ENCODE measurements at regions not wholly inside any gene's neighbourhood (a gene's known extent, or its start where the extent isn't known, plus 50 kb on each side); places are given as distances from the start of the nearest gene placed in this dataset.

GRCh38 chr5:163033656-163034055 lies 403.7 kb upstream of the CCNG1 start:
- H3K4me3 ChIP-seq, result no peak overlapping the region
- intact Hi-C loops (cut with DNase I), result no loop called here
- no peaks in the 10 kb centered on the region for H3K36me3 ChIP-seq
- H3K9me3 ChIP-seq, result no peaks in the 10 kb centered on the region
- no peaks in the 10 kb centered on the region for H3K4me1 ChIP-seq (ENCODE audit: insufficient read depth)
- TF ChIP-seq, protein P1, sequence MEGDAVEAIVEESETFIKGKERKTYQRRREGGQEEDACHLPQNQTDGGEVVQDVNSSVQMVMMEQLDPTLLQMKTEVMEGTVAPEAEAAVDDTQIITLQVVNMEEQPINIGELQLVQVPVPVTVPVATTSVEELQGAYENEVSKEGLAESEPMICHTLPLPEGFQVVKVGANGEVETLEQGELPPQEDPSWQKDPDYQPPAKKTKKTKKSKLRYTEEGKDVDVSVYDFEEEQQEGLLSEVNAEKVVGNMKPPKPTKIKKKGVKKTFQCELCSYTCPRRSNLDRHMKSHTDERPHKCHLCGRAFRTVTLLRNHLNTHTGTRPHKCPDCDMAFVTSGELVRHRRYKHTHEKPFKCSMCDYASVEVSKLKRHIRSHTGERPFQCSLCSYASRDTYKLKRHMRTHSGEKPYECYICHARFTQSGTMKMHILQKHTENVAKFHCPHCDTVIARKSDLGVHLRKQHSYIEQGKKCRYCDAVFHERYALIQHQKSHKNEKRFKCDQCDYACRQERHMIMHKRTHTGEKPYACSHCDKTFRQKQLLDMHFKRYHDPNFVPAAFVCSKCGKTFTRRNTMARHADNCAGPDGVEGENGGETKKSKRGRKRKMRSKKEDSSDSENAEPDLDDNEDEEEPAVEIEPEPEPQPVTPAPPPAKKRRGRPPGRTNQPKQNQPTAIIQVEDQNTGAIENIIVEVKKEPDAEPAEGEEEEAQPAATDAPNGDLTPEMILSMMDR (IDR thresholded peaks at IDR 0.05), result no peak
- no peak for TF ChIP-seq EP300 (IDR thresholded peaks at IDR 0.05)
- TF ChIP-seq POLR2A (IDR thresholded peaks at IDR 0.05), result no peak
- 32 to 33% (median 32%) methylated on average over 3 of the region's 3 CpGs for WGBS, 3 donors
- no peaks in the 10 kb centered on the region for H3K27me3 ChIP-seq
- no peak overlapping the region for H3K27ac ChIP-seq
- DNase-seq, result no peak

GRCh38 chr5:163041254-163041653 lies 396.1 kb upstream of the CCNG1 start:
- no peak overlapping the region for H3K4me3 ChIP-seq
- H3K27me3 ChIP-seq, result no peaks in the 10 kb centered on the region
- WGBS, 3 donors, result 46 to 69% (median 64%) methylated on average over 1 of the region's 1 CpG
- intact Hi-C loops (cut with DNase I), result no loop called here
- TF ChIP-seq, protein P1 (IDR thresholded peaks at IDR 0.05), result no peak
- TF ChIP-seq EP300 (IDR thresholded peaks at IDR 0.05) (no peak), POLR2A (IDR thresholded peaks at IDR 0.05) (no peak)
- H3K27ac ChIP-seq, result no peak overlapping the region
- H3K9me3 ChIP-seq, result no peaks in the 10 kb centered on the region
- no peaks in the 10 kb centered on the region for H3K36me3 ChIP-seq
- H3K4me1 ChIP-seq (ENCODE audit: insufficient read depth), result no peaks in the 10 kb centered on the region
- no peak for DNase-seq

DNA sequence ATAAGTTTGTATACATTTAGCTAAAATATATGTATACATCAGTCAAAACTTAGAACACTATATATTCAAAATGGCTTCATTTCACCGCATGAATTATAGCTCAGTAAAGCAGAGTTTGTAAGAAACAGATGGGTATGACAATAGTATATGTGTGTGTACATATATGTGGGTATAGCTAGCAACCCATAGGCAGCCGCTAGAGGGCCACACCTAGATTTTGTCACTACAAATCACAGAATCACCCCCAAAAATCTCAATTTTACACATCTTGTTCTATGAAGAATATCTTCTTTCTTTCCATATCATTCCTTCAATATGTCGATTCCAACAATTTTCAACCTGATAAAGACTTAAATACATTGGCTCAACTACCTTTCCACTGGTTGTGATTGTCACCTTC lies 357.8 kb upstream of the CCNG1 start:
- 69 to 74% (median 69%) methylated on average over 3 of the region's 3 CpGs for WGBS, 3 donors
- no peaks in the 10 kb centered on the region for H3K4me1 ChIP-seq (ENCODE audit: insufficient read depth)
- no peaks in the 10 kb centered on the region for H3K27me3 ChIP-seq
- TF ChIP-seq, protein P1 (IDR thresholded peaks at IDR 0.05), result no peak
- TF ChIP-seq POLR2A (IDR thresholded peaks at IDR 0.05) (no peak), EP300 (IDR thresholded peaks at IDR 0.05) (no peak)
- DNase-seq, result no peak
- no peaks in the 10 kb centered on the region for H3K36me3 ChIP-seq
- intact Hi-C loops (cut with DNase I), result no loop called here
- no peak overlapping the region for H3K4me3 ChIP-seq
- H3K9me3 ChIP-seq, result no peaks in the 10 kb centered on the region
- H3K27ac ChIP-seq, result no peak overlapping the region

DNA sequence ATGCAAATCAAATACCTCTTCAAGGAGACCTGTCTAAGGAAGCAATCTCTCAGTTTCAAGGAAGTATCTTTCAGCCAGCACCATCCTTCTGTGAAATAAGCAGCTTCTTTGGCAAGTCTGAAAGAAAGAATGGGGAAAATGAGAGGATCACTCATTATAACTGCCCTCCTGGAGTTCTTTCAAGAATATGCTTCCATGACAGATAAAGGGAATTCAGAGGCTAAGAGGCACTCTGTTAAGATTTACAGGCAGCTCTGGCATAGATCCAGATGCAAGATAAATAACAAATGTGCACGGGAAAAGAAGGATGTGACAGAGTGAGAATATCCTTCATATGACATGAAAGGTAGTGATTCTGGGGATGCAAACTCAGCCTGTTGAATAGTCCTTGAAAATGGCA lies 348.2 kb upstream of the CCNG1 start:
- DNase-seq, result no peak
- Histone ChIP-seq H3K27ac (no peak overlapping the region), H3K27me3 (no peaks in the 10 kb centered on the region), H3K36me3 (no peaks in the 10 kb centered on the region), H3K4me1 (ENCODE audit: insufficient read depth) (no peaks in the 10 kb centered on the region), H3K9me3 (no peaks in the 10 kb centered on the region), H3K4me3 (no peak overlapping the region)
- WGBS, 3 donors, result 0 to 12% (median 10%) methylated on average over 1 of the region's 1 CpG
- intact Hi-C loops (cut with DNase I), result no loop called here
- no peak for TF ChIP-seq POLR2A (IDR thresholded peaks at IDR 0.05)
- TF ChIP-seq, protein P1 (IDR thresholded peaks at IDR 0.05), result no peak
- TF ChIP-seq EP300 (IDR thresholded peaks at IDR 0.05), result no peak

DNA sequence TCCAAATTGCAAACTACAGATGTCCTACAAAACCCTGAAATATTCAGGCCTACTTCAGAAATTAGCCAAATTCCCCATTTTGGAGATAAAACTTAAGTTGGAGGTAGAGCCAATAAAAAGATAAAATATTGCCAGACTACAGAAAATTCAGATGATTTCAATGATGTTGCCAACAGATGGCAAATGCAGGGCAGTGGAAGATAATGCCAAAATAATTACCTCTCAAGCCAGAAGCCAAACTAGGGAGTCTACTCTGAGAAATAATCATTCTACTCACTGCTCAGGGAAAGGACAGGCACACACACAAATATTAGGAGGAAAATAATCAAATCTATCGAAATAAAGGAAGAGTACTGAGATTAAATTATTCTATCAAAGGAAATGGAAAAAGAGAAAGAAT lies 347.5 kb upstream of the CCNG1 start:
- DNase-seq, result no peak
- TF ChIP-seq, protein P1 (IDR thresholded peaks at IDR 0.05), result no peak
- no peak for TF ChIP-seq POLR2A (IDR thresholded peaks at IDR 0.05)
- no peak for TF ChIP-seq EP300 (IDR thresholded peaks at IDR 0.05)
- Histone ChIP-seq H3K4me1 (ENCODE audit: insufficient read depth) (no peaks in the 10 kb centered on the region), H3K9me3 (no peaks in the 10 kb centered on the region), H3K27me3 (no peaks in the 10 kb centered on the region), H3K36me3 (no peaks in the 10 kb centered on the region), H3K27ac (no peak overlapping the region), H3K4me3 (no peak overlapping the region)
- intact Hi-C loops (cut with DNase I), result no loop called here
- 9 to 32% (median 20%) methylated on average over 1 of the region's 1 CpG for WGBS, 3 donors

Measured in ovary (tissue), 7 donors.